Kidney epithelial cell (primary cell): ENCODE measurements at regions not wholly inside any gene's neighbourhood (a gene's known extent, or its start where the extent isn't known, plus 50 kb on each side); places are given as distances from the start of the nearest gene placed in this dataset.

ENCODE experiments used
- DNase-seq: peaks from one replicate; pipeline ENCODE4 v3.0.0-alpha.2; 2010; ENCODE audit warnings: low read depth
- H3K27me3 ChIP-seq: 2 replicates; pipeline ENCODE4 v1.6.0; 2011; ENCODE audit warnings: low read length; ENCODE audit not compliant: control insufficient read depth, insufficient read depth
- H3K36me3 ChIP-seq: 2 replicates; pipeline ENCODE4 v1.5.1; 2011; ENCODE audit warnings: low read length; ENCODE audit not compliant: control insufficient read depth, insufficient read depth
- H3K4me3 ChIP-seq: 2 replicates; pipeline ENCODE4 v1.5.1; 2011; ENCODE audit warnings: low read depth, mild to moderate bottlenecking, control low read depth, low read length
- TF ChIP-seq, protein P1 (sequence below): IDR thresholded peaks from 2 replicates; pipeline ENCODE4 v1.5.1; 2011; ENCODE audit warnings: mild to moderate bottlenecking, moderate library complexity, low read length, control low read depth, inconsistent platforms; ENCODE audit not compliant: insufficient read depth, poor library complexity, severe bottlenecking

DNA sequence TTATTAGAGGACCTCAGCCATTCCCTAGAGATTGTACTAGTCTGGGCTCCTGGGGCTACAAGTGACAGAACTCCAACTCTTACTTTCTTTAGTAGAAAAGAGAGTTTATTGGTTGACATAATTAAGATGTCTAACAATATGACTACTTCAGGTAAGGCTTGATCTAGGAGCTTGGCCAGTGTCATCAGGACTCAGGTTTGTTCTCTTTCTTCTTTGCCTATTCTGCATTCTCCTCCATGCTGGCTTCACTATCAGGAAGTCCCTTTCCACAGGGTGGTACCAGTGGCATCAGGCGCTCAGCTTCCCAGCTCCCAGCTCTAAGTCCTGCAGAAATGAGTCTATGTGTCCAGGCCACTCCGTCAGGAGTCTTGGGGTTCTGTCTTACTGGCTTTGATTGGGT, 286.1 kb upstream of the EEF2KMT start:
- H3K4me3 ChIP-seq: no peak overlapping the region
- TF ChIP-seq, protein P1, sequence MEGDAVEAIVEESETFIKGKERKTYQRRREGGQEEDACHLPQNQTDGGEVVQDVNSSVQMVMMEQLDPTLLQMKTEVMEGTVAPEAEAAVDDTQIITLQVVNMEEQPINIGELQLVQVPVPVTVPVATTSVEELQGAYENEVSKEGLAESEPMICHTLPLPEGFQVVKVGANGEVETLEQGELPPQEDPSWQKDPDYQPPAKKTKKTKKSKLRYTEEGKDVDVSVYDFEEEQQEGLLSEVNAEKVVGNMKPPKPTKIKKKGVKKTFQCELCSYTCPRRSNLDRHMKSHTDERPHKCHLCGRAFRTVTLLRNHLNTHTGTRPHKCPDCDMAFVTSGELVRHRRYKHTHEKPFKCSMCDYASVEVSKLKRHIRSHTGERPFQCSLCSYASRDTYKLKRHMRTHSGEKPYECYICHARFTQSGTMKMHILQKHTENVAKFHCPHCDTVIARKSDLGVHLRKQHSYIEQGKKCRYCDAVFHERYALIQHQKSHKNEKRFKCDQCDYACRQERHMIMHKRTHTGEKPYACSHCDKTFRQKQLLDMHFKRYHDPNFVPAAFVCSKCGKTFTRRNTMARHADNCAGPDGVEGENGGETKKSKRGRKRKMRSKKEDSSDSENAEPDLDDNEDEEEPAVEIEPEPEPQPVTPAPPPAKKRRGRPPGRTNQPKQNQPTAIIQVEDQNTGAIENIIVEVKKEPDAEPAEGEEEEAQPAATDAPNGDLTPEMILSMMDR: no peak
- no peaks in the 10 kb centered on the region for H3K27me3 ChIP-seq
- DNase-seq: no peak
- H3K36me3 ChIP-seq: no peaks in the 10 kb centered on the region

DNA sequence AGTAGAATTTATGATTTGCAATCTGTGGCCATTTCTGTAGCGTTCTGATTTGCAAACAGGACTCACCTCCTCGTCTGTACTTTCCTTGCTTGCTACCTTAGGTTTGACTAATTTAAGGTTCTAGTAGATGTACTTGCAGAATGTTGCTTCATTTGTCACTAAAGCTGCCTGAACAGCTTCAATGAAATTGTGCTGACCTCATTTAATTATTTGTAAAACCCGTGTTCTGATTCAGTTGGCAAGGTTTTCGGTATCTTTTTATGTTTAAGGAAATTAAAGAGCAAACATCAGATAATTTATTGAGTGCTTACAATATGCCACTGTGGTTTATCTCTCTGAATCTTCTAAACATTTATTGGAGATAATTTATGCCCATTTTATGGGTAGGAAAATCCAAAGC, 284.9 kb upstream of the EEF2KMT start:
- TF ChIP-seq, protein P1: no peak
- no peaks in the 10 kb centered on the region for H3K27me3 ChIP-seq
- H3K36me3 ChIP-seq: no peaks in the 10 kb centered on the region
- no peak overlapping the region for H3K4me3 ChIP-seq
- DNase-seq: no peak

DNA sequence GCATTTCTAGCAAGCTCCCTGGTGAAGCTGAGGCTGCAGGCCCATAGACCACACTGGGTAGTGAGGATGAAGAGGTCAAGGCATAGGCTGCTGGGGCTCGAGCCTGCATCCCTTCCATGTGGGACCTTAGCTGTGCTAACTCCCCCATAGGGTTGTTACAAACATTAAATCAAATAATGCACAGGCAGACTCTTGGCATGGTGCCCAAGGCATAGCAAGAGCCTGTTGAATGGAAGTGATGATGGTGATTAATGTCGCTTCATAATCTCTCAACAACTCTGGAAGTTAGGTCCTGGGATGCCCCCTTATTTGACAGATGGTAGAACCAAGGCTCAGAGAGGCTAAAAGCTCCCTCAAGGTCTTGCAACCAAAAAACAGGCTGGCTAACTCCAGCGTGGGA, 283.9 kb upstream of the EEF2KMT start:
- no peak for DNase-seq
- TF ChIP-seq, protein P1: no peak
- no peak overlapping the region for H3K4me3 ChIP-seq
- H3K27me3 ChIP-seq: no peaks in the 10 kb centered on the region
- H3K36me3 ChIP-seq: no peaks in the 10 kb centered on the region

DNA sequence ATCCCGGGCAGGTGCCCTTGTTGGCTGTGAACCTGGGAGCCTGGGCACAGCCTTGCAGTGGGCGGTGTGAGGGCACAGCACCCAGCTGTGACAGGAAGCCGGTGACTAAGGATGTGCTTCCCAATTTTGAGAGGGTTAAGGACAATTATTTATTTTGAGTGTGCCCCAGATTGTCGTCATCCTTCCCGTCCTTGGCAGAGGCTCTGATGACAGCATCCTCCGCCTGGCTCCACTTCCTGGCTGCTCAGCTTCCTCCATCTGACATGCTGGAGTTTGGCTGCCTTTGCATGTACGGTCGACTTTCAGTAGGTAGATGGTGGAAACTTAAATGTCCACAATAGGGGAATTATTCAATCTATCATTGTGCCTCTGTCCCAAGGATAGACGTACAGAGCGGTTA, 282.4 kb upstream of the EEF2KMT start:
- TF ChIP-seq, protein P1: no peak
- Histone ChIP-seq H3K27me3 (no peaks in the 10 kb centered on the region), H3K4me3 (no peak overlapping the region), H3K36me3 (no peaks in the 10 kb centered on the region)
- DNase-seq: no peak

DNA sequence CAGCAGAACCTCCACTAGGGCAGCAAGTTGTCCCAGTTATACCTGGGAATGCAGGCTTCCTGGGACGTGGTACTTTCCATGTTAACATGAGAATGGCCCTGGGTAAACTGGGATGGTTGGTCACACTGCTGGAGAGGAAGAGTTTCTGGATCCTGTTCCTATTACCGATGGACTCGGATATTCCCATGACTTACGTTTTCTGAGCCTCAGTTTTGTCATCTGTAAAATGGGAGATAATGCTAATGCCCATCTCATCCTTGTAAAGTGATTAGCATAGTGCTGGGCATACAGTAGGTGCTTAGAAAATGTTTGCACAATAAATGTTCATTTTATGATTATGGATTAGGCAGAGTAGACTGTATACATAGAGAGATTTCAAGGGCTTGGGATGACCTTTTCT, 280.9 kb upstream of the EEF2KMT start:
- H3K27me3 ChIP-seq: no peaks in the 10 kb centered on the region
- TF ChIP-seq, protein P1: no peak
- DNase-seq: no peak

DNA sequence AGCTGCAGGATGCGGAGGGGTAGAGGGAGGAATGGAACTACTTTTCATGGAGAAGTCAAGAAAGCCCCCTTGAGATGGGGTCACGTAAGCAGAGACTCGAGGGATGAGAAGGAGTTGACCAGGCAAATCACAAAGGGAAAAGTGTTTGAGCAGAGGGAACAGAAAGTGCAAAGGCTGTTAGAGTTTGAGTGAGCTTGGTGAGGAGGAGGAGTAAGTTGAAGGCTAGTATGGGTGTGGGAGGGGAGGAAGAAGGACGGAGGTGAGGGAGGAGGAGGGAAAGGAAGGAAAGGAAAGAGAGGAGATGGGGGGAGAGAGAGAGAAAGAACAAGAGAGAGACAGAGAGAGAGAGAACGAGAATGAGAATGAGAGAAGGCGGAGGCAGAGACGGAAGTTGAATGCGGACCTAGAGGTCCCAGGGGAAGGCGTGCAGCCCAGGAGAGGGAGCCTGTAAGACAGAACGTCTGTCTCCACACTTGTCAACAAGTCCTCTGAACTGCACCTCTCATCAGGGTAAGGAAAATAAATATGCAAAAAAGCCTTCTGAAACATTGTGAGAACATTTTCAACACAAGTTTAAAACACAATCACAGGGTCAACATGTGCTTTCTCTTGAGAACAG, 279.8 kb upstream of the EEF2KMT start:
- Histone ChIP-seq H3K4me3 (no peak overlapping the region), H3K36me3 (no peaks in the 10 kb centered on the region), H3K27me3 (no peaks in the 10 kb centered on the region)
- TF ChIP-seq, protein P1: no peak
- no peak for DNase-seq

More for the DNA sequence above, 280.9 kb upstream of the EEF2KMT start:
- Histone ChIP-seq H3K4me3 (no peak overlapping the region), H3K36me3 (no peaks in the 10 kb centered on the region)
